GM19328 (cell line): ENCODE measurements at regions not wholly inside any gene's neighbourhood (a gene's known extent, or its start where the extent isn't known, plus 50 kb on each side); places are given as distances from the start of the nearest gene placed in this dataset.

ENCODE experiments used
- ATAC-seq: cut with Tn5 transposase; IDR thresholded peaks from one replicate; pipeline ENCODE4 v1.9.1; 2021; ENCODE audit warnings: mild to moderate bottlenecking, moderate library complexity; ENCODE audit not compliant: unreplicated experiment

DNA sequence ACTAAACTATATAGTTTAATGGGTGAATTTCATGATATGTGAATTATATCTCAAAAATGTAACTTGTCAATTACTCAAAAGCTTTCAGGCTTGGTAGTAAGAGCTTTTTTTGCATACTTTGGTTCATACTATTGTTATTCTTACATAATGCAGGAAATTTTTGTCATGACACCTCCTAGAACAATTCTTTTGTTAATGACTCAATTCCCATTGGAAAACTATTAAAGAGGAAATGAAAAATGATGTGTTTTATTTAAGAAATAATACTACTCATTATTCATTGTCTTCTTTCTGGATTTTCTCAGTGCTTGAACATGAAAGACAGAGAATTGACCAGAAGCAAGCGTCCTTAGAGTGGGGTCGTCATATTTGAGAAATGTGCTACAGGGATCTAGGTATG lies 196.4 kb upstream of the KCNJ16 start:
- no peak for ATAC-seq

- no peak for ATAC-seq
Observed at GRCh38 chr17:69879576-69879975, 195.4 kb upstream of the KCNJ16 start.

GRCh38 chr17:69880591-69881112 lies 194.4 kb upstream of the KCNJ16 start:
- ATAC-seq: no peak

- ATAC-seq: no peak
Observed at GRCh38 chr17:69882281-69882680, 192.7 kb upstream of the KCNJ16 start.

GRCh38 chr17:69883120-69883519 lies 191.9 kb upstream of the KCNJ16 start:
- ATAC-seq: no peak

- ATAC-seq: no peak
Observed at GRCh38 chr17:69884356-69884755, 190.7 kb upstream of the KCNJ16 start.

DNA sequence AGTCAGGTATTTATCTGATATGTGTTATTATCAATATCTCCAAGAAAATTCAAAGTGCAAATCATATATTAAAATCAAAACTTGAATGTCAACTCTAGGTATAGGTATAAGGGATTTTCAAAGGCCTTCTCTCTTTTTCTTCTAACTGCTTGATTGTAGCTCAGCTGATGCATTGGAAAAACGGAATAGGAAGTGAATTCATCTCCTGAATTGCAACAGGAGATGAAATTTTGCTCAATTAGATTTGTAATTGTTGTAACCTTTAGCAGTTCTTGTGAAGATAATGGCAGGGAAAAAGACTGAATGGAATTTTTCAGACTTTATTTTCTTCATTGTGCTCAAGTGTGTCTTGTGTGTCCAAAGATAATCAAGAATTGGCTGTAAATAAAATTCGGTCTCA lies 190.2 kb upstream of the KCNJ16 start:
- no peak for ATAC-seq

DNA sequence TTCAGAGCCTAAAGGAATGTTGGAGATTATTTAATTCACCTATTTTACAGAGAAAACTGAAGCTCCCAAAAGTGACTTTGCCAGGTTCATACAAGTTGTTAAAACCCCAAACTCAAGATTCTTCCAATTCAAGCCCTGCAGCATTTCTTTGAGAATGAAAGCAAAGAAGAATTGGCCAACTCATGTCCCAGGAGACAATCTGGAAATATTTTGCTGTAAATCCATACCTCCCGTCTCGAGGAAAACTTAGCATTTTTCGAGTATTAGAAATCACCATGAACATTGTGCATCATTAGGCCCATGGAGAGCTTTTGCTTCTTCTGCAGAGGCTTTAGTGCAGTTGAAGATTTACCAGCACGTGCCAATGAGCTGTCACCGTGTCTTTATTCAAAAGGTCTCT lies 176.4 kb upstream of the KCNJ16 start:
- no peak for ATAC-seq

DNA sequence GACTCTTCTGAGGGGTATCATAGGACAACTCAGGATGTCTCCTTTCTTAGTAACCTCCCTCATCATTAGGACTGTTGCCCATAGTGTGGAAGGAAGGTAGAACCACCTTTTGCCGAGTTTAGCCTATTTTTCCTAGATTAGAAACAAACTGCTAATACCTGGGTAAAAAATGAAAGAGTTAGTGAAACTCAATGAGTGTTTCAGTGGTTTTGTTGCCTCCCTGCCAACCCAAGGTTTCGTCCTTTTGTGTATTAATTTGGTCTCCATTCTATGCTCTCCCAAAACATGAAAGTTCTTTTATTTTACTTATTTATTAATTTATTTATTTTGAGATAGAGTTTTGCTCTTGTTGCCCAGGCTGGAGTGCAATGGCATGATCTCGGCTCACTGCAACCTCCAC lies 174.9 kb upstream of the KCNJ16 start:
- no peak for ATAC-seq

DNA sequence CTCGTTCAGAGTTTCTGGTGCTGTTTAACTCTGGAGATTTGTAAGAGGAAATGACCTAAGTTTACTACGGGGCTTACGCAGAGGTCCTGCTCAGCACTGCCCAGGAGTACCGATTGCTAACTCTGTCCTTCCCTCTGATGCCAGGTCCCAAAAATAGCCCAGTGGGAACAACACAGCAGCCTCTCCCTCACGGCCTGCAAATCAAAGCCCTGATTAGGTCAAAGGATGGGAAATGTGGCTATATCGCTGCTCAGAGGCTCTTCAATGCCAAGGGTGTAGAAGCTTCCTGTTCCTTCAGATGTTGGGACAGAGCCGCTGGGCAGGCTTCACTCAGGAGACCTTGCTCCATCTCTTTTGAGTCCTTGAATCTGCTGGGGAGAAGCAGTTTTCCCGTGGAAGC lies 174.2 kb upstream of the KCNJ16 start:
- no peak for ATAC-seq

- no peak for ATAC-seq
Observed at GRCh38 chr17:69906306-69906705, 168.7 kb upstream of the KCNJ16 start.

- ATAC-seq: no peak
Observed at GRCh38 chr17:69907132-69907847, 167.7 kb upstream of the KCNJ16 start.

- no peak for ATAC-seq
Observed at GRCh38 chr17:69908626-69909368, 166.2 kb upstream of the KCNJ16 start.

- no peak for ATAC-seq
Observed at GRCh38 chr17:69909389-69909788, 165.6 kb upstream of the KCNJ16 start.

DNA sequence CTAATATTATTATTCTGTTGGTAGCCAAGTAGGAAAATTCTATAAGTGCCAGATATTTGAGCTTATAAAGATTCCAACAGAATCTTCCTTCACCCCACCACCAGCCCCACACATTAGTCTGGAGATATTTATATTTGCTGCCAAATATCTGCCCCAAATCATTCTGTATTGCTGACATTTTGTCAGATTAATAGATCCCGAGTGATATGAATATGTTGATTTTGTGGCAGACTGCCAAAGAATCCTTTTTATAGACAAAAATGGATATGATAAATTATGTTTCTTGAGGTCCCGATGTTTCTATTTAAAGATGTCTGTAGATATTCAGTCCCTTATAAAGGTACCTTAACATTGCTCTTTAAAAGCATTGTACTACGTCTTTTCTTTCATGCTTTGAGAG lies 162.2 kb upstream of the KCNJ16 start:
- no peak for ATAC-seq

DNA sequence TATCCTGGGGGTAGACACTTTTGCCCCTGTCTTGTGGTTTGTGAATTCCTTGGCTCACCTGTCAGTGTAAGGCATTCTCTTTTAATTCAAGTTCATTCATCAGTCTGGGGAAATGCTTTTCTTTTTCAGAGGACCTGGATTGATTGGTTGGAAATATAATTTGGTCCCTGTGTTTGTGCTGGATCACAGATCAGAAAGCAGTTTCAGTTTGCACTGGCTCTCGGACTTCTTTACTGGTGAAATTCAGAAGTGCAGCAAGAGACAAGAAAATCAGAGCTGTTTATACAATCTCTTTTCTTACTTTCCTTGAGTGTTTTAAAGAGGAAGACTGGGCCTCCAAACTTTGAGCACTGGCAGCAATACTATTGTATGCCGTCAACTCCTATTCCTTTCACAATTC lies 161.8 kb upstream of the KCNJ16 start:
- no peak for ATAC-seq

DNA sequence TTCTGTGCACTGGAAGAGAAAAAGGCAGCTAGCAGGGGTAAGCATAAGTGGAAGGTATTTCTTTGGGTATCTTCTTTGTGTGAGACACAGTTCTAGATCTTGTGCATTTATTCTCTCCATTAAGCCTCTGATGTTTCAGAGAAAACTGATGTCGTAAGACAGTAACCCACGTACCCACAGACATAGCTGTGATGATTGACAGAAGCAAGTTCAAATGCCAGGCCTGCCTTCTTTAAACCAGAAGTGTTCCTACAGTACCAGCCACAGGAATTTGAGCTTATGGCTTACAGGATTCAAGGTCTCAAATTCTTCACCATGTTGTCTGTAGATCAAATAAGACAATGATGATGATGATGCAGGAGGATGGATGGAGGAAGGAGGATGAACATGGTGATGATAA lies 161.4 kb upstream of the KCNJ16 start:
- no peak for ATAC-seq

DNA sequence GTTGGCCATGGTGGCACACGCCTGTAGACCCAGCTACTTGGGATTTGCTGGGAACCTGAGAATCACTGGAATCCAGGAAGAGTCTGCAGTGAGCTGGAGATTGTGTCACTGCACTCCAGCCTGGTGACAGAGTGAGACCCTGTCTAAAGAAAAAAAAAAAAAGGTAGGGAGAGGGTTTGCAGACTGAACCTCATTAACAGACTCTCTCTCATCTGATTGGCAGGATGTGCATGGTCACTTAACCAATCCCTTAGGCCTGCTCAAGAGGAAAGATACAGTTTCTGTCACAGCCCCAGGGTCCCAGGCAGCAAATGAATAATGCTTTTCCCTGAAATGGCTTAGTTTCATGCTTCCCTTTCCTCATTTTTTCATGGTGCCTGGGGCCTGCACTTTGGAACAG lies 160.5 kb upstream of the KCNJ16 start:
- ATAC-seq: no peak

DNA sequence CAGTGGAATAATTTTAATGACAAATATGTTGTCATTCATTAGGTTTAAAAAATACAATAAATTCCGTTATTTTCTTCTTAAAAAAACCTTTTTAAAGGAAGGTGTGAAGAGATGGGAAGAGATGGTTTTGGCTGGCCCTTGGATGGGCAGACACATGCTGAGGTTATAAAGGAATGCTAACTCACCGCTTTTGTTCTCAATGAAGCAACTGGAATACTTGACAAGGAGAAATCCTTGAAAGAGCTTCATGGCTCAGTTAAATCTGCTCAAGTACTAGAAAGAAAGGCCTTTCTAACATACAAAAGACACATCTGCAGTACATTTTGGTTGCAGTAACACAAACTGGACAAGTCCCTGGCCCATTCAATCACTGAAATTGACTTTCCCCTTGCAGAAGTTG lies 158.3 kb upstream of the KCNJ16 start:
- ATAC-seq: no peak

DNA sequence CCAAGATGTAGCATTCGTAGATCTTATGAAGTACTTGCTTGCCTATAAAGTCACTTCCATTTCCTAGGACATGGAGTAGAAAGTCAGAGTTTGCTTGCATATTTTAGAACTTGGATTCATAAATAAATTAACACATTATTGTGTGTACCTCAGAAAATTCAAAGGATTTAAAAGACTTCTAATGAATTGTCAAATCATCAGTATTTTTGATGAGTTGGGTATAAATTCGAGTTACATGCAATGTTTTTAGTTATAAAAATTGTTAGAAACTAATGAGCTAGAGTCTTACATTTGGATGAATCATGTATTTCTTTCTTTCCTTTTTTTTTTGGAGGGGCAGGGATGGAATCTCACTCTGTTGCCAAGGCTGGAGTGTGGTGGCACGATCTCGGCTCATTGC lies 156.9 kb upstream of the KCNJ16 start:
- no peak for ATAC-seq

DNA sequence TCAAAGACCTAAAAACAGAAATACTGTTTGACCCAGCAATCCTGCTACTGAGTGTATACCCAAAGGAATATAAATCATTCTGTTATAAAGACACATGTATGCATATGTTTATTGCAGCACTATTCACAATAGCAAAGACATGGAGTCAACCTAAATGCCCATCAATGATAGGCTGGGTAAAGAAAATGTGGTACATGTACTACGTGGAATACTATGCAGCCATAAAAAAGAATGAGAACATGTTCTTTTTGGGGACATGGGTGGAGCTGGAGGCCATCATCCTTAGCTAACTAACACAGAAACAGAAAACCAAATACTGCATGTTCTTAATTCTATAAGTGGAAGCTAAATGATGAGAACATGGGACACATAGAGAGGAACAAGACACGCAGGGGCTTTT lies 155.2 kb upstream of the KCNJ16 start:
- no peak for ATAC-seq

- no peak for ATAC-seq
Observed at GRCh38 chr17:69921046-69921445, 154.0 kb upstream of the KCNJ16 start.
